Mucosa of rectum (tissue), 2 donors: ENCODE measurements at regions not wholly inside any gene's neighbourhood (a gene's known extent, or its start where the extent isn't known, plus 50 kb on each side); places are given as distances from the start of the nearest gene placed in this dataset.
"Not testable (repeated sequence)": the region's sequence is repeated elsewhere in the genome, so short reads cannot be mapped to it uniquely, and the experiment has no call there.

Experiments
- H3K27ac ChIP-seq, 2 donors: one replicate each; pipeline ENCODE4 v1.7.0; 2013; ENCODE audit warnings: inconsistent platforms in 2 of 2, low read depth in 2 of 2, low read length in 2 of 2
- H3K27me3 ChIP-seq, 2 donors: one replicate each; pipeline ENCODE4 v1.7.0; 2013; ENCODE audit warnings: low read length in 2 of 2; ENCODE audit not compliant: control insufficient read depth in 2 of 2, insufficient read depth in 2 of 2
- H3K36me3 ChIP-seq, 2 donors: one replicate each; pipeline ENCODE4 v1.7.0; 2013; ENCODE audit warnings: low read length in 2 of 2; ENCODE audit not compliant: control insufficient read depth in 2 of 2, insufficient read depth in 2 of 2
- H3K4me1 ChIP-seq, 2 donors: one replicate each; pipeline ENCODE4 v1.7.0; 2013; ENCODE audit warnings: low read length in 2 of 2, mild to moderate bottlenecking in 1 of 2; ENCODE audit not compliant: control insufficient read depth in 2 of 2, insufficient read depth in 2 of 2
- H3K4me3 ChIP-seq, 2 donors: one replicate each; pipeline ENCODE4 v1.7.0; 2013; ENCODE audit warnings: low read length in 2 of 2
- H3K9ac ChIP-seq, 2 donors: one replicate each; pipeline ENCODE4 v1.7.0; 2013; ENCODE audit warnings: low read length in 2 of 2, low read depth in 1 of 2, mild to moderate bottlenecking in 1 of 2
- H3K9me3 ChIP-seq, 2 donors: one replicate each; pipeline ENCODE4 v1.7.0; 2013; ENCODE audit warnings: low read length in 2 of 2; ENCODE audit not compliant: control insufficient read depth in 2 of 2
- donor health status: healthy.
- donor health status: Normal muscosa, but diverticular disease.

DNA sequence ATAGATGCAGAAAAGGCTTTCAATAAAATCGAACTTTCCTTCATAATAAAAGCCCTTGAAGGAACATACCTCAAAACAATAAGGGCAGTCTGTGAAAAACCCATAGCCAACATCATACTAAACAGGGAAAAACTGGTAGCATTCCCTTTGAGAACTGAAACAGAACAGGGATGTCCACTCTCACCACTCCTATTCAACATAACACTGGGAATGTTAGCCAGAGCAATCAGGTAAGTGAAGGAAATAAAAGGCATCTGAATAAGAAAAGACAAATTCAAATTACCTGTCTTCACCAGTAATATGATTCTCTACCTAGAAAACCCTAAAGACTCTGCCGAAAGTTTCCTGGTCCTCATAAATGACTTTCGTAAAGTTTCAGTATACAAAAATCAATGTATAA is 861.0 kb upstream of the VRK2 start:
- H3K27ac ChIP-seq, result no peak overlapping the region
- H3K9ac ChIP-seq, result no peak overlapping the region
- H3K27me3 ChIP-seq, result no peaks in the 10 kb centered on the region
- H3K9me3 ChIP-seq, result no peaks in the 10 kb centered on the region
- H3K4me1 ChIP-seq, result no peaks in the 10 kb centered on the region
- H3K4me3 ChIP-seq, result no peak overlapping the region
- no peaks in the 10 kb centered on the region for H3K36me3 ChIP-seq

DNA sequence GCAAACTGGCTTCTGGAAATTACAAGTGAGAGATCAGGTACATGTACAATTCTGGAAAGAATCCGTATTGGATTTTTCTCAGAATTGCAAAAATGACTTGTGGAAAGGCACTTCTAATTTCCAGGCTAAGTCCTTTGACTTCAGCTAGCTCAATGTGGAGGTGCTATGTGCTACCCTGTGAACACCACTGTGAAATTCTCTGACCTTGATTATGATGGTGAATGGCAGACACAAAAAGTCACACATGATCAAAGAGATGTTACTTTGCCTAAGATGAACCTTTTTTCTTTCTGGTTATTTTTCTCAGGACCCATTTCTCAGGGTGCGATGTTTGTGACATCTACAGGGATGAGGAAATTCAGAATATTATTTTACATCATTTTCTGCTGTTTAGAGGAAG is 856.6 kb upstream of the VRK2 start:
- H3K9me3 ChIP-seq, result no peaks in the 10 kb centered on the region
- H3K36me3 ChIP-seq, result no peaks in the 10 kb centered on the region
- H3K27me3 ChIP-seq, result no peaks in the 10 kb centered on the region
- no peaks in the 10 kb centered on the region for H3K4me1 ChIP-seq
- H3K27ac ChIP-seq, result no peak overlapping the region
- H3K9ac ChIP-seq, result no peak overlapping the region
- no peak overlapping the region for H3K4me3 ChIP-seq

DNA sequence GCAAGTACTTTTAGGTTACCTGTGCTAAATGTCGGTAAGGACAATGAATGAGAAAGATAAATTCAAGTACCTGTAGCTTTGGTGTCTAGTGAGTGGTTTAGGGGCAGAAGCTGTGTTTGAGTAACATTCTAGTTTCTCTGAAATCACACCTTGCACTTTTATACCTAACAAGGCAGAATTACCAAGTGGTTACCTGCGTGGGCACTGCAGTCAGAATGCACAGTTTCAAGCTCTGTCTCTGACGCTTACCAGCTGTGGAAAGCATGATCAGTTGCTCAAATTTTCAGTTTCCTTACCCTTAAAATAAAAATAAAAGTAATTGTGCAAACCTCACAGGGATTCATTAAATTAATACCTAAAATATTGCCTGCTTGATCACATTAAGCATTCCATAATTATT is 846.9 kb upstream of the VRK2 start:
- H3K9me3 ChIP-seq, result no peaks in the 10 kb centered on the region

DNA sequence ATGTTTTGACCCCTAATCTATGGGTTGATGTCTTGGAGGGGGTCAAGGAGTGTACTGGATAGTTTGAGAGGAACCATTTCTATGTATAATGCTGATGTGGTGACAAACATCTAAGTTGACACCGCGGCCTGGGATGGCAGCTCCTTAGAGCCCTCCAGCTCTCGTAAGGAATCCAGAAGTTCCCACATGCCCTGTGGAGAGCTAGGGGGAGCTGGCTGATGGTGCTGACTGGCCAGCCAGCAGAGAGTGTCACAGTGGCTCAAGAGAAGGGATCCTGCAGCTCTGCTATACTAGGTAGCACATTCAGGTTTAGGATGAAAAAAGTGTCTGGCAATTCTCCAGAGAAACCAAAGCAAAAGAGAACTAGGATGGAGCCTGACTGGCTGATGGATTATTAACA is 842.2 kb upstream of the VRK2 start:
- no peak overlapping the region for H3K27ac ChIP-seq
- H3K36me3 ChIP-seq, result no peaks in the 10 kb centered on the region
- H3K9me3 ChIP-seq, result no peaks in the 10 kb centered on the region
- no peak overlapping the region for H3K4me3 ChIP-seq
- H3K4me1 ChIP-seq, result no peaks in the 10 kb centered on the region
- H3K27me3 ChIP-seq, result no peaks in the 10 kb centered on the region
- no peak overlapping the region for H3K9ac ChIP-seq

More for the DNA sequence above, 846.9 kb upstream of the VRK2 start:
- no peaks in the 10 kb centered on the region for H3K4me1 ChIP-seq
- H3K9ac ChIP-seq, result no peak overlapping the region
- no peak overlapping the region for H3K4me3 ChIP-seq
- no peaks in the 10 kb centered on the region for H3K36me3 ChIP-seq
- no peaks in the 10 kb centered on the region for H3K27me3 ChIP-seq
- no peak overlapping the region for H3K27ac ChIP-seq

DNA sequence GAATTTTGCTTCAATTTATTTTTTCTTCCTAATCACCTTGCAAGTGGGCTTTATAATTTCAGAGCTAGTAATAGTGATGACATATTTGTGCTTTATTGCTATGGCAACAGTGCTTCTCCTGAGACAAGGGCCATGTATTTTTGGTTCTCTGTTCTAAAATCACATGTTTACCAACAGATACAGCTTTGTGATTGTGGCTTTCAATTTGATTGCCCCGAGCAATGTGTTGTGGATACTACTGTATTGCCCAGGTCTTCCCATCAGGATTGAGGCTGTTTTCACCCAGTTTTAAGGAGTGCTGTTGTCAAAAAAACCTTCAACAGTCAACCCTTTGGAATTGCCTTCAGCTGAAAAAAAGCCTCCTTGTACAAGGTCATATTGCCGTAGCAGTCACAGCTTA is 841.4 kb upstream of the VRK2 start:
- no peaks in the 10 kb centered on the region for H3K36me3 ChIP-seq
- H3K4me3 ChIP-seq, result no peak overlapping the region
- H3K27me3 ChIP-seq, result no peaks in the 10 kb centered on the region
- H3K27ac ChIP-seq, result no peak overlapping the region
- H3K9me3 ChIP-seq, result no peaks in the 10 kb centered on the region
- no peaks in the 10 kb centered on the region for H3K4me1 ChIP-seq
- H3K9ac ChIP-seq, result no peak overlapping the region

DNA sequence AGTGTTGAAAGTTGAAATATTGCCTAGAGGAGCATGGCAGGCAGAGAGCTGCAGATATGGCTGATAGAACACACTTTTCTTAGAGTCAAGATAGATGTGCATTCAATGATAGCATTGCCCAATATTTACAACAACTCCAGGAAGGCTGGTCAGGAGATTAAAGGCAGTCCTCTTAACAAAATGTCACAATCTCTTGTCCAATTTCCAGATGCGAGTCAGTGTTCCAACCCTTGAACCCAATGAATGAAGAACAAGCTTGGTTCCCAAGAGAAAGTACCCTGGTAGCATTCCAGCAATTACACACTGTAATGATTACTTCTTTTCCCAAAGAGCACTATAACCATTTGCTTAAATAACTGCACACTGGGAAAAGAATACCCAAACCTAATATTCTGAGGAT is 839.4 kb upstream of the VRK2 start:
- no peaks in the 10 kb centered on the region for H3K9me3 ChIP-seq
- H3K27me3 ChIP-seq, result no peaks in the 10 kb centered on the region
- no peaks in the 10 kb centered on the region for H3K4me1 ChIP-seq
- H3K4me3 ChIP-seq, result no peak overlapping the region
- no peaks in the 10 kb centered on the region for H3K36me3 ChIP-seq
- no peak overlapping the region for H3K9ac ChIP-seq
- no peak overlapping the region for H3K27ac ChIP-seq

DNA sequence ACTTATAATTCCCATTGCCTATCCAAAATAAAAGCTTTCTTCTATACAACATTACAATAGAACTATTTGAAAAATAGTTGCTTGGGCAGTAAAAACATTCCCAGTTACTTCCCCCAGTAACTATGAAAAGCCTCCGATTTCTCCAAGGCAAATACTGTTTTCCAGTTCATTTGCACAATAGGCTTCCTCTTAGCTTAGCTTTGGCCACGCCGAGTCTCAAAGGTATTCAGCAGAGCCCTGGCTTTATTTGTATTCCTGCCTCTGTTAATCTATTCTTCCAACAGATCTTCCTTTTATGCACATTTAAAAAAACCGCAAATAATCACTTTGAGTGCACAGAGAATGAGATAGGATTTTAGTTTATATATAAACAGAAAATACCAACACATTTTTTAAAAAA is 836.8 kb upstream of the VRK2 start:
- no peak overlapping the region for H3K27ac ChIP-seq
- no peaks in the 10 kb centered on the region for H3K27me3 ChIP-seq
- no peaks in the 10 kb centered on the region for H3K9me3 ChIP-seq
- H3K4me3 ChIP-seq, result no peak overlapping the region
- no peaks in the 10 kb centered on the region for H3K36me3 ChIP-seq
- H3K9ac ChIP-seq, result no peak overlapping the region
- no peaks in the 10 kb centered on the region for H3K4me1 ChIP-seq

DNA sequence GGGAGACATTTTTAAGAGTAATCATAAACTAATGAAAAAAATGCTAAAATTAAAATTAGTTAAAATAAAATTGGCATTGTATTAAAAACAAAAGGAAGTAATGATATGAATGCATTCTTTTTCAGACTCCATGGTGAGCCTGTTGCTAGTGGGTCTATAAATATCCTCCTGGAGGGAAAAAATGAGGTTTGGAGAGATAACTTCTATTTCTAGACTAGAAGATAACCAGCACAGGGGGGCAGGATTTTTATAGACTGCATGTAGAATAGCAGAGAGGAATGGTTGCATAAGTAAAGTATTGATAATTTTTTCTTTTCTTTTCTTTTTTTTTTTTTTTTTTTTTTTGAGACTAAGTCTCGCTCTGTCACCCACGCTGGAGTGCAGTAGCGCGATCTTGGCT is 835.8 kb upstream of the VRK2 start:
- no peaks in the 10 kb centered on the region for H3K36me3 ChIP-seq
- no peaks in the 10 kb centered on the region for H3K9me3 ChIP-seq
- no peak overlapping the region for H3K9ac ChIP-seq
- no peak overlapping the region for H3K4me3 ChIP-seq
- no peaks in the 10 kb centered on the region for H3K4me1 ChIP-seq
- no peak overlapping the region for H3K27ac ChIP-seq
- no peaks in the 10 kb centered on the region for H3K27me3 ChIP-seq

DNA sequence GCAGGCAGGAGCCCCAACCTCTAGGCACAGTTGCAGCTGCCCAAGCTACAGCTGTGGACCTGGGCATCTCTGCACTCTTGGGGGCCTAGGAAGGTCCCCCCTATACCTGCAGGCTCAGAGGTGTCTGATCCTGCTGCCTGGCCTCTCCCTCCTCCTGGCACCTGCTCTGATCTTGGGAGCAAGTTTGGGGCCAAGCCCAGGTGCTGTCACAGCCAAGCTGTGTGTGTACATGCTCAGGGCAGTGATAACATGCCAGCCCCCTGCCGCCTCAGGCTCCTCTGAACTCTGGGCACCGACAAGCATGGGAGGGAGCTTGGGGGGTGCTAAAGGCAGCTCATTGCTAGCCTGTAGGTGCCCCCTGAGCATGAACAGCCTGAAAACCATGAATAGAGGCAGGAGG is 829.6 kb upstream of the VRK2 start:
- Histone ChIP-seq H3K27ac (no peak overlapping the region), H3K9ac (no peak overlapping the region), H3K27me3 (no peaks in the 10 kb centered on the region), H3K9me3 (peaks cover 0 to 5% of the 10 kb centered on the region in 2 donors), H3K4me3 (no peak overlapping the region), H3K36me3 (no peaks in the 10 kb centered on the region), H3K4me1 (no peaks in the 10 kb centered on the region)

DNA sequence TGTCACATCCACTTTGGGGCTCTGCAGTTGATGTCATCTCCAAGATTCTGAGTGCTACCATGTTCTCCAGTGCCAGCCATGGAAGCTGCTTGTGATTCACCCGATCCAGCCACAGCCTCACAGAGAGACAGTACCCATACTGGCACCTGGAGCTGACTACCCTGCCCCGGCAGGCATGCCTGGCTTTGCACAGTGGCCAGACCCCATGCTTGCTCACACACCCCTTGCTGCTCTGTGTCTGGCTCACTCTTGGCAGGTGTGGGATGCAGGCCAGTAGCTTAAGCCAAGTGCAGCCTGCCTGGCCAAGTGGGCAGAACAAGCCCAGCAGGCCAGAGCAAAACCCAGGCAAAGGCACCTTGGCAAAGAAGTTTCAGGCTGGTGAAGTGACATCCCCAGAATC is 828.4 kb upstream of the VRK2 start:
- no peak overlapping the region for H3K9ac ChIP-seq
- H3K27me3 ChIP-seq, result no peaks in the 10 kb centered on the region
- H3K36me3 ChIP-seq, result no peaks in the 10 kb centered on the region
- H3K9me3 ChIP-seq, result peaks cover 0 to 5% of the 10 kb centered on the region in 2 donors
- no peak overlapping the region for H3K4me3 ChIP-seq
- H3K27ac ChIP-seq, result no peak overlapping the region
- no peaks in the 10 kb centered on the region for H3K4me1 ChIP-seq

DNA sequence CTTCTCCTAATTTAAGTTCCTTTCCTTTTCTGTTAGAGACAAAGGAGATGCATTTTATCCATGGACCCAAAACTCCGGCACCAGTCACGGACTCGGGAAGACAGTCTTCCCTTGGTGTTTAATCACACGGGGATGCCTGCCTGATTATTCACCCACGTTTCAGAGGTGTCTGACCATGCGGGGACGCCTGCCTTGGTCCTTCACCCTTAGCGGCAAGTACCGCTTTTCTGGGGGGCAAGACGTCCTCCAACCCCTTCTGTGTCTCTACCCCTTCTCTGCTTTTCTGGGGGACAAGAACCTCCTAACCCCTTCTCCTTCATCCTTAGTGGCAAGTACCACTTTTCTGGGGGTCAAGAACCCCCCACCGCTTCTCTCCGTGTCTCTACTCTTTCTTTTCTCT is 816.9 kb upstream of the VRK2 start:
- H3K27ac ChIP-seq, H3K4me3 ChIP-seq, H3K9me3 ChIP-seq, H3K27me3 ChIP-seq, H3K36me3 ChIP-seq, H3K4me1 ChIP-seq, H3K9ac ChIP-seq: not testable (repeated sequence)
